GM12875 (cell line): ENCODE measurements at regions not wholly inside any gene's neighbourhood (a gene's known extent, or its start where the extent isn't known, plus 50 kb on each side); places are given as distances from the start of the nearest gene placed in this dataset.

Experiments used
- H3K4me3 ChIP-seq: one replicate; pipeline ENCODE4 v1.5.1; 2011; ENCODE audit warnings: low read depth, low read length, control low read depth
- CTCF ChIP-seq: IDR thresholded peaks from 2 replicates; pipeline ENCODE4 v1.5.1; 2011; ENCODE audit warnings: low read depth, mild to moderate bottlenecking, control low read depth, inconsistent platforms, low read length, moderate library complexity, borderline replicate concordance; ENCODE audit not compliant: insufficient read depth

DNA sequence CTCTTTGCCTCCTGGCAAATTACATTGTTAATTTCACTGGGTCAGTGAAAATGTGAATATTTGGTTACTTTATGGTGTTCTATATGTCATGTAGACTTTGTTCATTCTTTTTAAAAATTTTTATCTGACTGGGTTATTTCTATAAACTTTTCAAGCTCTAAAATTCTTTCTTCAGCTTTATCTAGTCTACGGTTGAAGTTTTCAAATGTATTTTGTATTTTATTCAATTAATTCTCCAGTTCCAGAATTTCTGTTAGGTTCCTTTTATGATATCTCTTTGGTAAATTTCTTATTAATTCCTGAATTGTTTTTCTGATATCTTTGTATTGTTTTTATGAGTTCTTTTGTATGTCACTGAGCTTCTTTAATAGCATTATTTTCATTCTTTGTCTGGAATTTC is 228.1 kb downstream of the LPIN1 start:
- TF ChIP-seq CTCF: no peak
- H3K4me3 ChIP-seq: no peak overlapping the region

GRCh38 chr2:11975373-11975772 is 228.9 kb downstream of the LPIN1 start:
- TF ChIP-seq CTCF: no peak
- no peak overlapping the region for H3K4me3 ChIP-seq

- no peak overlapping the region for H3K4me3 ChIP-seq
- no peak for TF ChIP-seq CTCF
These were observed 229.6 kb downstream of the LPIN1 start for GRCh38 chr2:11976073-11976472.

- no peak for TF ChIP-seq CTCF
- no peak overlapping the region for H3K4me3 ChIP-seq
These were observed 231.5 kb downstream of the LPIN1 start for GRCh38 chr2:11977766-11978524.

DNA sequence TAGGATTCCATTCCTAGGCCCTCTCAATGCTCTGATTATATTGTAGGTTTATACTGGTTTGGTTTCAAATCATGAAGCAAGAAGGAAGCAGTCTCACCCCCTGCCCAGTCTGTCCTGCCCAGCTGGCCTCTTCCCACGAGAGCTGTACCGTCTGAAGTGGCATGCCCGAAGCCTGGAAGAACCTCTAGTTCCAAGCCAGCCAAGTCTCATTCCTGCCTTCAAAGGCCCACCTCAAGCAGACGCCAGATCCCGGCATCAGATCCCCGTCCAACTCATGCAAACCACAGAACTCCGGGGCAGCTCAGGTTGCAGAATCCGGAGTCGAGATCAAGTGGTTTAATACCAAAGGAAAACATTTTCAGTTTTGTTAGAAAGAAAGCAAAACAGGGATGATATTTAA is 234.4 kb downstream of the LPIN1 start:
- no peak overlapping the region for H3K4me3 ChIP-seq
- no peak for TF ChIP-seq CTCF

DNA sequence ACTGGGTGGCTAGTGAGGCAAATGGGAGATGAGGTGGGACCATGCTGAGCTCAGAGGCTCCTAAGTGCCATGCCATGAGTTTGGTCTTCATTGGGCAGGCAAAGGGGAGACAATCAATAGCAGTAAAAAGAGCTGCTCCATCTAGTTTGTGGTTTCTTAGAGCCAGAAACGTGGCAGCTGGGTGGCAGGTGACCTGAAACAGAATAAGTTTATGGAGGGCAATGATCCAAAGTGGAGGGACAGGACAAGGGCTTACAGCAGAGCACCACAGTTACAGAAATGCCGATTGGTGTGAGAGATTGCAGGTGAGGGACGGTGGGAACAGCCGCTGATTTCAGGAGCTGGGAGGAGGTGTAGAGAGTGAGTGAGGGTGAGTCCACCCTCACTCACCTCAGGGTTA is 237.0 kb downstream of the LPIN1 start:
- TF ChIP-seq CTCF: no peak

GRCh38 chr2:11983870-11984269 is 237.4 kb downstream of the LPIN1 start:
- H3K4me3 ChIP-seq: no peak overlapping the region
- TF ChIP-seq CTCF: no peak

More for the DNA sequence above, 237.0 kb downstream of the LPIN1 start:
- no peak overlapping the region for H3K4me3 ChIP-seq
